ENCODE measurements at regions not wholly inside any gene's neighbourhood (a gene's known extent, or its start where the extent isn't known, plus 50 kb on each side); places are given as distances from the start of the nearest gene placed in this dataset.
"Not testable (repeated sequence)": the region's sequence is repeated elsewhere in the genome, so short reads cannot be mapped to it uniquely, and the experiment has no call there.

DNA sequence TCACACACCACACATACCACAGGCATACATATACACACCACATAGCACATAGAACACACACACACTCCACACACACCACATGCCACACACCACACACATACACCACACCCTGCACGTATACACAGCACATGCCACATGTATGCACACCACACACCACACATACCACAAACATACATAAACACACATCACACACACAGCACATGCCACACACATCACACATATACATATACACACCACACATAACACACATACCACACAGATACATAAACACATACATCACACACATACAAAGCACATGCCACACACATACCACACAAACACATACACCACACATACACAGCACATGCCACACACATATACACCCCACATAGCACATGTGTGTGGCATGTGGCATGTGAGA is 171.1 kb downstream of the OR4M2 start:
- Histone ChIP-seq H3K4me1 (ENCODE audit: control insufficient read depth, extremely low read depth, insufficient read depth, low read length) (no peaks in the 10 kb centered on the region), H3K27me3 (ENCODE audit: control insufficient read depth in 2 of 2, insufficient read depth in 2 of 2, low read length in 2 of 2) (no peaks in the 10 kb centered on the region), H3K79me2 (ENCODE audit: control insufficient read depth, insufficient read depth, low read length) (no peaks in the 10 kb centered on the region), H3K9me1 (replicated peaks; ENCODE audit: control insufficient read depth, extremely low read depth, insufficient read depth, low read length) (no peaks in the 10 kb centered on the region), H3K36me3 (ENCODE audit: control insufficient read depth in 2 of 2, extremely low read depth in 1 of 2, insufficient read depth in 2 of 2, low read length in 2 of 2) (no peaks in the 10 kb centered on the region), H3K4me3 (replicated peaks in 1 of 3; ENCODE audit: insufficient read depth in 1 of 3, low read depth in 1 of 3, low read length in 3 of 3) (no peak overlapping the region), H4K20me1 (replicated peaks; ENCODE audit: control insufficient read depth, extremely low read depth, insufficient read depth, low read length) (no peaks in the 10 kb centered on the region), H3K27ac (ENCODE audit: insufficient read depth, low read depth, low read length) (no peak overlapping the region), H3K4me2 (ENCODE audit: insufficient read depth, low read length) (no peak overlapping the region), H3K9me3 (replicated peaks; ENCODE audit: control insufficient read depth, insufficient read depth, low read length) (peaks cover 23% of the 10 kb centered on the region), H2AFZ (ENCODE audit: low read depth, low read length) (no peak overlapping the region), H3K9ac (replicated peaks; ENCODE audit: extremely low read depth, insufficient read depth, low read length) (no peak overlapping the region)
- dilution Hi-C loops (cut with MboI; ENCODE audit: extremely low pct_ligation_motif_present, low sequenced_read_pairs) (no loop called here), intact Hi-C loops (cut with micrococcal nuclease) (no loop called here)
- DNase-seq (ENCODE audit: low read depth, low spot score) (no peak), FAIRE-seq (no peak)
- ChIA-PET POLR2A (no interaction called here), CTCF (no interaction called here)
- no TSS peak for BruUV-seq (replicated peaks)
- no peak for TF ChIP-seq POLR2A (IDR thresholded peaks at IDR 0.05; ENCODE audit: low read depth, low read length)
- TF ChIP-seq, protein P1, sequence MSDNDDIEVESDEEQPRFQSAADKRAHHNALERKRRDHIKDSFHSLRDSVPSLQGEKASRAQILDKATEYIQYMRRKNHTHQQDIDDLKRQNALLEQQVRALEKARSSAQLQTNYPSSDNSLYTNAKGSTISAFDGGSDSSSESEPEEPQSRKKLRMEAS (IDR thresholded peaks at IDR 0.05; ENCODE audit: insufficient read depth, insufficient read length) = peak; percentile 34

DNA sequence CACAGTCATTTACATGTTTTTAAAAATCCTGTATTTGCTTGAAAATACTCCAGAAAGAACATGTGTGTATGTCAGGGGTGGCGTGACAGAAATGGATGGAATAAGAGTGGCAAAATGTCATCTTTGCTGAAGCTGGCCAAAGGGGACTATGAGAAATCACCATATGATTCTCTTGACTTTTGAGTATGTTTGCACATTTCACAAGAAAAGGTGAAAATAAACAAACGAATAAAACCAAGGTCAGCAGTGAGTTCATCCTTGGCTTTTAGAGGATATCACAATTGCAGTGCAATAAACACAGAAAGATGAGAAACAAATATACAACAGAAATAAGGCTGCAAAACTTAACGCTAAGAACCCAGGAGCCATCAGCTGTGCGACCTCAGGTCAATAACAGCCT is 171.7 kb downstream of the OR4M2 start:
- BruUV-seq (replicated peaks); CTCF ChIA-PET; H4K20me1 ChIP-seq (replicated peaks; ENCODE audit: control insufficient read depth, extremely low read depth, insufficient read depth, low read length); H3K79me2 ChIP-seq (ENCODE audit: control insufficient read depth, insufficient read depth, low read length); H3K27ac ChIP-seq (ENCODE audit: insufficient read depth, low read depth, low read length); POLR2A ChIA-PET; dilution Hi-C loops (cut with MboI; ENCODE audit: extremely low pct_ligation_motif_present, low sequenced_read_pairs); H3K4me1 ChIP-seq (ENCODE audit: control insufficient read depth, extremely low read depth, insufficient read depth, low read length); H3K4me2 ChIP-seq (ENCODE audit: insufficient read depth, low read length); H3K27me3 ChIP-seq (ENCODE audit: control insufficient read depth in 2 of 2, insufficient read depth in 2 of 2, low read length in 2 of 2); H3K36me3 ChIP-seq (ENCODE audit: control insufficient read depth in 2 of 2, extremely low read depth in 1 of 2, insufficient read depth in 2 of 2, low read length in 2 of 2); H3K9me1 ChIP-seq (replicated peaks; ENCODE audit: control insufficient read depth, extremely low read depth, insufficient read depth, low read length); H3K4me3 ChIP-seq (replicated peaks in 1 of 3; ENCODE audit: insufficient read depth in 1 of 3, low read depth in 1 of 3, low read length in 3 of 3); H2AFZ ChIP-seq (ENCODE audit: low read depth, low read length); DNase-seq (ENCODE audit: low read depth, low spot score); intact Hi-C loops (cut with micrococcal nuclease); H3K9ac ChIP-seq (replicated peaks; ENCODE audit: extremely low read depth, insufficient read depth, low read length): not testable (repeated sequence)
- FAIRE-seq = peak; percentile 31
- H3K9me3 ChIP-seq (replicated peaks; ENCODE audit: control insufficient read depth, insufficient read depth, low read length) = peaks cover 22% of the 10 kb centered on the region

DNA sequence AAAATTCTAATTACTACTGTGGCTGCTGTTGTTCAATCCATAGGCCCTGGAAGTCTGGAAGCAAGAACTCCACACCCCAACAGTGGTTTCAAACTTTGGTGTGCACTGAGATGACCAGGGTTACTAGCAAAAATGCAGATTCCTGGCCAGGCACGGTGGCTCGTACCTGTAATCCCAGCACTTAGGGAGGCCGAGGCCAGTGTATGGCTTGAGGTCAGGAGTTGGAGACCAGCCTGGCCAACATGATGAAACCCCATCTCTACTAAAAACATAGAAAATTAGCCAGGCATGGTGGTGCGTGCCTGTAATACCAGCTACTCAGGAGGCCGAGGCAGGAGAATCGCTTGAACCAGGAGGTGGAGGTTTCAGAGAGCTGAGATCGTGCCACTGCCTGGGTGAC is 172.2 kb downstream of the OR4M2 start:
- H3K9ac ChIP-seq (replicated peaks; ENCODE audit: extremely low read depth, insufficient read depth, low read length); CTCF ChIA-PET; dilution Hi-C loops (cut with MboI; ENCODE audit: extremely low pct_ligation_motif_present, low sequenced_read_pairs); H3K27ac ChIP-seq (ENCODE audit: insufficient read depth, low read depth, low read length); intact Hi-C loops (cut with micrococcal nuclease); H3K79me2 ChIP-seq (ENCODE audit: control insufficient read depth, insufficient read depth, low read length); DNase-seq (ENCODE audit: low read depth, low spot score); H3K9me1 ChIP-seq (replicated peaks; ENCODE audit: control insufficient read depth, extremely low read depth, insufficient read depth, low read length); H3K4me3 ChIP-seq (replicated peaks in 1 of 3; ENCODE audit: insufficient read depth in 1 of 3, low read depth in 1 of 3, low read length in 3 of 3); FAIRE-seq; H3K27me3 ChIP-seq (ENCODE audit: control insufficient read depth in 2 of 2, insufficient read depth in 2 of 2, low read length in 2 of 2); H3K4me2 ChIP-seq (ENCODE audit: insufficient read depth, low read length); H3K36me3 ChIP-seq (ENCODE audit: control insufficient read depth in 2 of 2, extremely low read depth in 1 of 2, insufficient read depth in 2 of 2, low read length in 2 of 2); H3K4me1 ChIP-seq (ENCODE audit: control insufficient read depth, extremely low read depth, insufficient read depth, low read length); BruUV-seq (replicated peaks); H4K20me1 ChIP-seq (replicated peaks; ENCODE audit: control insufficient read depth, extremely low read depth, insufficient read depth, low read length); POLR2A ChIA-PET; H2AFZ ChIP-seq (ENCODE audit: low read depth, low read length): not testable (repeated sequence)
- H3K9me3 ChIP-seq (replicated peaks; ENCODE audit: control insufficient read depth, insufficient read depth, low read length) = peaks cover 20% of the 10 kb centered on the region

DNA sequence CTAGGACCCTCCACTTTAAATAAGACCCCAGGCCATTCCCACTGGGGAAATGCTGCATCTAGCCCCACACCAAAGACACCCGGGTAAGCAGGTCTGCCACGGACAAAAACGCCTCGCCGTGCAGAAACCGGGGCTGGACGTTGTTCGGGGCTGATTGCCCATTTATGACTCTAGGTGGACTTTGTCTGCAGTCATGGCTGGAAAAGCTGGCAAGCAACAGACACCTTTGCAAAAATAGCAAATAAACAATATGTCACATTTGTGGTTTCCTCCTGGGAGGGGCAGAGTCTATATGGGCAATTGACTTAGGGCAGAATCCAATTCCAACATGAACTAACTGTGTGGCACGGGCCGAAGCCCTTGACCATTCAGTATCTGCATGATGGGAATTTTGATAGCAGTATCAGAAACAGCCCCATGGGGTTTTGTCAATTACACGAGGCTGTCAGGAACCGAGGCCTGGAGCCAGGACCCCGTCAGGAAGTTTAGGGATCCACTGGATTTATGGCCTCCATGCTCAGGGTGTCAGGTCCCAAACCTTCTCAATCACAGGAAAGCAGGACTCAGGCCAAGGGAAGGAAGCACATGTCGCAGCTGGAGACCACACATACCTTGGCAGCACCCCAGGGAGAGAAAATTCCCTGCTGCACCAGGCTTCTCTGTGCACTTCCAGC is 172.8 kb downstream of the OR4M2 start:
- H3K36me3 ChIP-seq (ENCODE audit: control insufficient read depth in 2 of 2, extremely low read depth in 1 of 2, insufficient read depth in 2 of 2, low read length in 2 of 2); CTCF ChIA-PET; DNase-seq (ENCODE audit: low read depth, low spot score); H3K79me2 ChIP-seq (ENCODE audit: control insufficient read depth, insufficient read depth, low read length); BruUV-seq (replicated peaks); H3K27ac ChIP-seq (ENCODE audit: insufficient read depth, low read depth, low read length); H3K9me1 ChIP-seq (replicated peaks; ENCODE audit: control insufficient read depth, extremely low read depth, insufficient read depth, low read length); H3K4me3 ChIP-seq (replicated peaks in 1 of 3; ENCODE audit: insufficient read depth in 1 of 3, low read depth in 1 of 3, low read length in 3 of 3); H2AFZ ChIP-seq (ENCODE audit: low read depth, low read length); POLR2A ChIA-PET; H3K4me2 ChIP-seq (ENCODE audit: insufficient read depth, low read length); H3K4me1 ChIP-seq (ENCODE audit: control insufficient read depth, extremely low read depth, insufficient read depth, low read length); H3K27me3 ChIP-seq (ENCODE audit: control insufficient read depth in 2 of 2, insufficient read depth in 2 of 2, low read length in 2 of 2); FAIRE-seq; H4K20me1 ChIP-seq (replicated peaks; ENCODE audit: control insufficient read depth, extremely low read depth, insufficient read depth, low read length); dilution Hi-C loops (cut with MboI; ENCODE audit: extremely low pct_ligation_motif_present, low sequenced_read_pairs); H3K9ac ChIP-seq (replicated peaks; ENCODE audit: extremely low read depth, insufficient read depth, low read length); intact Hi-C loops (cut with micrococcal nuclease): not testable (repeated sequence)
- H3K9me3 ChIP-seq (replicated peaks; ENCODE audit: control insufficient read depth, insufficient read depth, low read length) = peaks cover 18% of the 10 kb centered on the region
